ENCODE measurements at regions not wholly inside any gene's neighbourhood (a gene's known extent, or its start where the extent isn't known, plus 50 kb on each side); places are given as distances from the start of the nearest gene placed in this dataset.

DNA sequence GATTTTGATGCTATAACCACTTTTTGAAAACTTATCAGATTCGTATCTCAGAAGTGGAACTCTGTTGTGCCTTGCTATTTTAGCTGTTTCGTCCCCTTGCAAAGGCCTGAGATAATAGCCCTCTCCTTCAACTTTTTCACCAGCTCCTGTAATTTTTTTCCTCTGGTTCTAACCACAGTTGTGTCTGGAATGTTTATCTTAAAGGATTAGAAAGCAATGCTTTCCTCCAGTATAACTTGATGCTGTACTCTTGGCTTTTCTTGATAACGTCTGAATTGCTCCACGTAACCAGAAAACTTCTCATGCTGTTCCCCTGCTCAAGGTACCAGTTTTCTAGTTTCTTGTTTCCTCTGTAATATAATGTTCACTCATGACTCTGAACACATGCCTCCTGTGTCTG is 209.4 kb downstream of the DTWD2 start:
- no peak for DNase-seq

DNA sequence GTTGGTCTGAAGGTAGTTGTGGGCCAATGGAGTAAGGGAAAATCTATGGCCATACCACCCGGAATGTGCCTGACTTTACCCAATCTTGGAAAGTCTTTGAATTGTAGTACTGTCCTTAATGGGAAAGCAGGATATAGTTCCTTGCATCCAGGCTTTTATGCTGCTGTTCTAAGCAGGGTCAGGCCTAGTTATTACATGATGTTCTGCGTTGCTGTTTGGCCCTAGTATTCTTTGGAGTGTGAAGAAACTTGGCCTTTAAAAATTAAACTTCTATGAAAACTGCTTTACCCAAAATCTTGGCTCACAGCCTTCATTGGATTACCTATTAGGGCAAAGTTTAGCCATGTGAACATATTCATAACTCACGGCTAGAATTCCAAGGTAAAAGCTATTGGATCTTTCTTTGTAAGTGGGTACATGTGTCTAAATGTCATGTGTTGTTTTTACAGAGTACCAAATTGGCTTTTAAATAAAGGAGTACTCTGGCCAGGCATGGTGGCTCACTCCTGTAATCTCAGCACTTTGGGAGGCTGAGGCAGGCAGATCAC is 211.1 kb downstream of the DTWD2 start:
- no peak for DNase-seq

DNA sequence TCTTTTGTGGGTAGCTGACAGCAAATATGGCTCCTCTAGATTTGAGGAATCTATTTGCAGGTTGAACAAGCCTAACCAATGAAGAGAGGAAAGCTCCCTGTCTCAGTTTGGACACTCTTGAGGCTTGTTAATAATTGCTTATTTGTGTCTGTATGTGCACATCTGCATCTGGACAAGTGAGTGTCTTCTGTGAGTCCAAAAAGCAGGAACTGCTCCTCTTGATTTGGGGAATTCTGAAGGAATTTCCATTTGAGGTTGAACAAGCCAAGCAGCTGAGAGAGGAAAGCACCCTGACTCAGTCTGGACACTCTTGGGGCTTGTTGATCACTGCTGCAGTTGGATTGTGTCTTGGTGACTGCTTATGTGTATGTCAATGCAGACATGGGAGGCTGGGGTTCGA is 211.6 kb downstream of the DTWD2 start:
- no peak for DNase-seq

DNA sequence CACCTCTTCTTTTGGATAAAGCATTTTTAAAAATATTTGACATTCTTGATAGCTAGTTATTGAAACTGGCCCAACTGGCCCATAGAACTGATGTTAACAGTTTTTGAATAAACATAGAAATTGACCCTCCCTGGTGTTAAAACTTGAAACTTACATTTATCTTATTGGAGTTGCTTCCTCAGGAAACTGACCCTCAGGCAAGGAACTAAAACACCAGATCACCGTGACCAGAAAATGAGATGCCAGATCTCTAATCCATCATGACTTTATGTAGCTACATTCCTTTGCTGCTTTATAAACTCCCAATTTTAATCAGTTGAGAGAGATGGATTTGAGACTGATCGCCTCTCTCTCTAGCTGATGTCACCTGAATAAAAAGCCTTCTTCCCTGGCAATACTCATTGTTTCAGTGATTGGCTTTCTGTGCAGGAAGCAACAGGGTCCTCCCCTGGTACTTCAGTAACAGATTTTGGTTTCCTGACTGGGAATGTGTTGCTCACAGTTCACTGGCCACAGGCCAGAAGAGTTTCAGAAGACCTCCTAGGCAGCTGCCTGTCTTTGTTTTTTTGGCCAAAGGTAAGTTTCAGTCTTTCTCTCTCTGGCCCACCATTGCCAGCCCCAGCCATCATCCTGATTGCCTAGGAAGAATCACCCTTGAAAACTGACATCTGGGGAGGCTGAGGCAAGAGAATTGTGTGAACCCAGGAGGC is 212.4 kb downstream of the DTWD2 start:
- DNase-seq: no peak

DNA sequence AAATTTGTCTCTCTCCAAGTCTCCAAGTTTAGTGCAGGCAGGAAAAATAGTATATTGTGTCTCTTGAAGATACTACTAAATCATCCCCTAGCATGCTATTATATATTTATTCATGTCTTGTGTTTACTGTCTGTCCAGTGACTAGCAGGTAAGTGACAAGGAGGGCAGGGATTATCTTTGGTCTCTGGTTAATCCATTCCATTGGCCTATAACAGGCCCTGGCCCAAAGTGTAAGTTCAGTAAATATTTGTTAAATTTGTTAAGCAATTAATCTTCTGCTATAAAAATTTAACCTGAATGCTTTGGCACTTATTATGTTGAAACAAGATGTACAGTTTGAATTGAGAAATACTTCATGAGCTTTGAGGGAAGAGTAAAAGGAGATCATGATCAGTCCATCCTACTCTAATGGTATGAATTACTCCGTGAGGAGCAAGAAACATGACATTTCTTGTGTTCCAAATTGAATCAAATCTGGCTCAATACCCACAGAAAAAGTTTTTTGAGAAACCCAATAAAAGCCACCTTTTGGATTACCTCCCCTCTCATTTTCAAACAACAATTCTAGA is 219.7 kb downstream of the DTWD2 start:
- DNase-seq: no peak

DNA sequence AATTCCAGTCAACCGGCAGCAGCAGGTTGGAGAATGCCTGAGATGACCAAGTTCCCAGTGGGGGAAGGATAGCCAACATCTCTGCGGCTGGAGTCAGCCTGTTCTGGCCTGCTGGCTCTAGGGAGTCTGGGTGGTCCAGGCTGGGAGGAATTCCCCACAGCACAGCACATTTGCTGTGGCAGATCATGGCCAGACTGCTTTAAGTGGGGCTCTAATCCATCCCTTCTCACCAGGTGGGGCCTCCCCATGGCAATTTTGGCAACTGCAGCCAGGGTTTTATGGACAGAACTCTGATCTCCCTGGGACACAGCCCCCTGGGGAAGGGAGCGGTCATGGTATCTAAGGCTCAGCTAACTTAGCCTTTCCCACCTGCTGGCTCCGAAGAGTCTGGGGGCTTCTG is 226.1 kb downstream of the DTWD2 start:
- no peak for DNase-seq

DNA sequence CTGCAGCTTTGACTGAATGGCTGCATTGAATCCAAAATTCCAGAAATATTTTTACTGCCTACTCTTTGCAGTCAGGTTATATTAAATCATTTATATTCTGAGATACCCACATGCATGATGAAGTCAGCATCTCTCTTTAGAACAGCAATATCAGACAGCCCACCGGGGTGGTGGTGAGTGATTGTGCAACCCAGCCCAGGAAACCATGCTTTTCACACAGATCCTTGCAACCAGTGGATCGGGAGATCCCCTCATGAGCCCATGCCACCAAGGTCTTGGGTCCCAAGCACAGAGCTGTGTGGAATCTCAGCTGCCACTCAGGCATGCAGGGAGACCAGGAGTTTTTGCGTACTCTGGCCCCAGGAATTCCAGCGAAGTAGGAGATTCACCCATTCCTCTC is 226.5 kb downstream of the DTWD2 start:
- DNase-seq: no peak

DNA sequence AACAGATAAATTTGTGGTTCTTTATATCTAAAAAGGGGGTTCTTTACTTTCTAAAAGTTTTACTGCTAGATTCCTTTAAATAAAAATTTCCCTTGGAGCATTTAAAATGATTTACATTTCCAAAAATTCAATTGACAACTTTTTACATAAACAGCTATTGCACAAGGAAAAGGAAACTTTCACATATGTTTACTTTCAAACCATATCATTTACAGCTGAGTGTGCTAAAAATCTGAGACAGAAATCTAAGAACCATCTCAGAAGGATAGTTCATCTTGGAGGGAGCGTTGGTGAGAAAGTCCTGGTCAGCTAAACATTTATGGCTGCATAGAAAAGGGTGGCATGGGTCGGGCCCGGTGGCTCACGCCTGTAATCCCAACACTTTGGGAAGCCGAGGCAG is 235.4 kb downstream of the DTWD2 start:
- no peak for DNase-seq

DNA sequence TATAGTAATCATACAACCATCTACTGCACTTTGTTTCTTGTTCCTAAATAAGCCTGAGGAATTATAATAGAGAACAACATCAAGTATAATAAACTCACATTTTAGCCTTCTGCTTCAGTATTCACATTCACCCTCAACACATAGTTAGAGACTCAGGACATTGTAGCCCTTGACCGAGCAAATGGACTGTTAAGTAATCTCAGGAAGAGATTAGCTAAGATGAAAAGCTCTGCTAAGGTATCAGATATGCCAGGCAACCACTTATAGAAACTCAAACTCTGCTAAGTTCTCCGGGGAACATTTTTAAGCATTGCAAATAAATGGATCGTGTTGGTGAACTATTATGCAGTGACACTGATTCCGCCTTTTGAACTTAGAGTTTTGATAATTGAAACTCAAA is 252.0 kb downstream of the DTWD2 start:
- no peak for DNase-seq

DNA sequence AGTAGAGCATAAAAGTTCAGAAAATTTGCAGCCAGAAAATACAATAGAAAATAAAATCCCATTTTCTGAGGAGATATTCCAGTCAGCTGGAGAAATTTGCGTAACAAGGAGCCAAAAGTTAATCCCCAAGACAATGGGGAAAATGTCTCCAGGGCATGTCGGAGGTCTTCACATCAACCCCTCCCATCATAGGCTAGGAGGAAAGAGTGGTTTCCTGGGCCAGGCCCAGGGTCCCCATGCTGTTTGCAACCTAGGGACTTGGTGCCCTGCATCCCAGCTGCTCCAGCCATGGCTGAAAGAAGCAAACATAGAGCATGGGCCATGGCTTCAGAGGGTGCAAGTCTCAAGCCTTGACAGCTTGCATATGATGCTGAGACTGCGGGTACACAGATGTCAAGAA is 255.0 kb downstream of the DTWD2 start:
- DNase-seq: no peak

DNA sequence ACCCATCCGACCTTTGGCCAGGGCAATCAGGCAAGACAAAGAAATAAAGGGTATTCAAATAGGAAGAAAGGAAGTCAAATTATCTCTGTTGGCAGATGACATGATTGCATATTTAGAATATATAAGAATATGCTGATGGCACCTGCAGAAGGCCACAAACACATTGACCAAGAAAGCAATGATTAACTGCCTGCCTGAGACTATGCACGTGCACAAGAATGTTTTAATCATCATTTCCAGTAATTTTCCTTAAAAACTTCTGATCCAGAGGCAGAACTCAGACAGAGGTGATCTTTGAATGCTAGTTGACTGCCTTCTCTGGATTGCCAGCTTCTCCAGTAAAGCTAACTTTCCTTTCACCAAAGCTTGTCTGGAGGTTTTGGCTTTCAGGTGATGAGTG is 260.2 kb downstream of the DTWD2 start:
- no peak for DNase-seq

DNA sequence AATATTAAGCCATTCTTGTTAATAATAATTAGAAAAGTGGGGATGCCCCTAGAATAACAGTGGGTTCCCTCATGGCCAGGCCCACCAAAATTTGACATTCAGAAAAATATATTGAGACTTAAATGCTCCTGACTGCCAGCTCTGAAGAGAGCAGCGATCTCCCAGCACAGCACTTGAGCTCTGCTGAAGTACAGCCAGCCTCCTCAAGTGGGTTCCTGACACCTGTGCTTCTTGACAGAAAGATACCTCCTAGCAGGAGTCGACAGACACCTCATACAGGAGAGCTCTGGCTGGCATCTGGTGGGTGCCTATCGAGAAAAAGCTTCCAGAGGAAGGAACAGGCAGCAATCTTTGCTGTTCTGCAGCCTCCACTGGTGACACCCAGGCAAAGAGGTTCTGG is 261.5 kb downstream of the DTWD2 start:
- DNase-seq: no peak

DNA sequence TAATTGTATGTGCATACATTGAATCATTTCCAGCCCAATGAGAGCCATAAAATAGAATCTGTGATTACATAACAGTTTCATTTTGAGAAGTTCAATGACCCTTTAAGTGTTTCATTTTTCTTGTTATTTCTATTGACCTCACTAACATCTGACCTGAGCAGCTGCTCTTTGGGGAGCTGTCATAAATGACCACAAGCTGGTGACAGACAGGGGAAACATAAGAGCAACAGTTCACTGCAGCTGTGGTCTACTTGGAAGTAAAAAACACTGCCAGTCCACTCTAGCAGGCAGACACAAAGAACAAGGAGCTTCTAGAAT is 265.4 kb downstream of the DTWD2 start:
- DNase-seq: no peak

DNA sequence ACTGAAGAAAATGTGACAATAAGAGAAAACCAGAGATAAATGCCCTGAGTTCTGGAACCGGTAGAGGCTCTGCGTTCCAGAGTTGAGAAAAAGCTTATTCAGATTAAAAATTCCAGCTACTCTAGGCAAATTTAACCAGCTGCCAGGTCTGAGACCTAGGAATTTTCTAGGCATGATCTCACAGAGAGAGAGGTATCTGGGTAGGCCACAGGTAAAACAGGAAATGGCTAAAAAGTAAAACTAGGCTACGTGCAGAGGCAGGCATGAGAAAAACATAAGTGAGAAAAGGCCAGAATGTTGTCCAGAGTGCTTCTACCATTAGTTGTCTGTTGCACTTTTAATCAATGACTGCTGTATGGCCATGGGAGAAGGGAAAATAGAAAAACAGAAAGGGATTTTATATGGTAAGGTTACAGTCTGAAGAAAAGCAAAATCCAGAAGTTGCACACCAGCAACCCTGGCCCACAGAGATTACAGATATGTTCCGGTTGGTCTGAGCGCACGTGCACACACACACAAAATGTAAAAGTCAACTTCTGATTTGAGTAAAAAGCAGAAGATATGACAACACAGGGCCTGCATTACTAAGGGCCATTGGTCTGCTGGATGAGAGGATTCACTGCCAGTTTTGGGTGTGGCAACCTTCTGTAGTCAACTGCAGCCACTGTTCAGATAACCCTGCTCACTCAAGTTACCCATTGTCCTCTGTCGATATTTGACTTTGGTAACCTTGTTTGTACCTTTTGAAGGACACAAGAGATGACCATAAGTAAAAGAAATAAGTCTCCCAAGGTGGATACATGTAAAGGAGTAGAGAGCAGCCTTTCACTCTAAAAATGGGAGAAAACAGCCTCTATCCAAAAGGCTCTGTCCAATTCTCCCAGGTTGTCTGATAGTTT is 266.0 kb downstream of the DTWD2 start:
- DNase-seq: no peak

DNA sequence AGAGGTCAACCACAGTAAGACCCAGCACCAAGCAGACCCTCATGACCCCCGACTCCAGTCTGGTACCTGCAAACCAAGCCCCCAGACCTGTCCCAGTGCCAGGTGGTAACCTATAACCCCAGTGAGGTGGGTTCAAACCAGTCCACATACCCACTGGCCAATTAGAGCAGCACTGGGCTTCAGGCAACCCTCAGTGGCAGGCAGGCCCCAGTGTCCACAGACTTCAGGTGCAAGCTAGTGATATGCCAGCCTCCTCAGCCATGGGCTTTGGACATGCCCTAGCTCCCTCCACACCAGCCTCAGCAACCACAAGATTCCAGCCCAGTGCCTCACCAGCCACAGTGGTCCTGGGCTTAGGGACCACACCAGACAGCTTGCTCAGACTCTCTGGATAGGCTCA is 276.6 kb downstream of the DTWD2 start:
- no peak for DNase-seq

DNA sequence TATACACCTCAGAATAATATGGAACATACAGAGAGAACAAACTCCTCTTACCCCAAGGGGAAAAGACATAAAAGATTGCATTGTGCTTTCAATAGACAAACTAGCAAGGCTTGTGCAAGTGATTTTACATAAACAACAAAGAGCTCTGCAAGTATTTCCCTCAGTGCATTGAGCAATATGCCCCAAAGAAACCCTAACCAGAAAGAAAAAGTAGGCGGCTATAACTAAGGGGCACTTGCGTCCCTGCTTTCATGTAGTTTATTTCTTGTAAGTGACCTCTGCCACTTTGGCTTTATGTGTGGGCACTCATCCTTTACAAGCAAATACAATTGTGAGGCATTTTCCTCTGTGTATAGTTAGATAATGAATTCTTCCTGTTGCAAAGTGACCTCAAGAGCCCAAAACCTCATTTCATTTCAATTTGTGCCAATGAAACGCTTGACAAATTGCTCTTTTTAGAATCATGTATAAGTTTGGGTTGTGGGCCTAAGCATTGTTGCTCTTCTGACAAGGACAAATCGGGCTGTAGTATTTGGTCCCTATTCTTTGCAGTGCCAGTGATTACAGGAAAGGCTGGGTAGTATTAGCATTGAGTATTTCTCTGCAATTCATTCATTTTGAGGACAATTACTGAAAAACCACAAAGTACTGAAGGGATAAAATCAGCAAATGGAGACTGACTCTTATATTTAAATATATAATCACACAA is 282.2 kb downstream of the DTWD2 start:
- no peak for DNase-seq

DNA sequence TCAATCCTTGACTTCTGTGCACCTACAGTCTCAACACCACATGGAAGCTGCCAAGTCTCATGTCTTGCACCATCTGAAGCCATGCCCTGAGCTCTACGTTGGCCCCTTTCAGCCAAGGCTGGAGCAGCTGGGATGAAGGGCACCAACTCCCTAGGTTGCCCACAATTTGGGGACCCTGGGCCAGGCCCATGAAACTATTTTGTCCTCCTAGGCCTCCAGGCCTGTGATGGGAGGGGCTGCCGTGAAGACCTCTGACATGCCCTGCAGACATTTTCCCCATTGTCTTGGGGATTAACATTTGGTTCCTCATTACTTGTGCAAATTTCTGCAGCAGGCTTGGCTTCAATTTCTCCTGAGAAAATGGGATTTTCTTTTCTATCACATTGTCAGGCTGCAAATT is 285.1 kb downstream of the DTWD2 start:
- DNase-seq: no peak

DNA sequence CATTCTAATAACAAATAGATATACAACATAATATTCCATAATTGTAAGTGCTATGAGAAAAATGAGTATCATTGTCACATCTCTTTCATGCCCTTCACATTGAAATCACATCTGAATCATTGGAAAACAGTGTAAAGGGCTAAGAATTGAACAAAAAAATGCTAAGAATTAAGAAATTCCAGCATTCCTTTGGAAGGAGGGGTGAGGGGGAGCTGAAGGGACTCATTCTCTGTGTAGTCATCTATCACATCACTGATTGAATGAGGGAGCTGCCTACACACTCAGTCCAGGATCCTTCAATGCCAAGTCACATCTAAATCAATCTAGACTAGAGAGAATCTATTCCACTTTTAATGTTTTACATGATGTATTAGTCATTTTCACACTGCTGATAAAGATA is 286.6 kb downstream of the DTWD2 start:
- no peak for DNase-seq

DNA sequence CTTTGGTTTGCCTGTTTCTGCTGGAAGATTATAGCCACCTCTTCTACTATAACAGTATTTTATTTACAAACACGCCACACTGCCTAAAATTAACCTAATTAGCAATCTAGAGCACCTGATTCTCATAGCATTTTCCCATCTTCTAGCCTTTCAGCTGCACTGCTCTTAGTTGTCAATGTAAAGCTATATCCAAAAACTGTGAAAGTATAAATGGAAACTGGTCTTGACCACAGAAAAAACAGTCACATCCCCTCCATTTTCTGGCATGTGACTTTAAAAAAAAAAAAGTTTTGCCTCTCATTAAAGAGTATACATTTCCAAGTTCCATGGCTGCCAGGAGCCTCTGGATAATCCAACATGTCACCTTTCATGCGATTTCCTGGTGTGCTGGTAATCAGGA is 287.8 kb downstream of the DTWD2 start:
- DNase-seq: no peak

DNA sequence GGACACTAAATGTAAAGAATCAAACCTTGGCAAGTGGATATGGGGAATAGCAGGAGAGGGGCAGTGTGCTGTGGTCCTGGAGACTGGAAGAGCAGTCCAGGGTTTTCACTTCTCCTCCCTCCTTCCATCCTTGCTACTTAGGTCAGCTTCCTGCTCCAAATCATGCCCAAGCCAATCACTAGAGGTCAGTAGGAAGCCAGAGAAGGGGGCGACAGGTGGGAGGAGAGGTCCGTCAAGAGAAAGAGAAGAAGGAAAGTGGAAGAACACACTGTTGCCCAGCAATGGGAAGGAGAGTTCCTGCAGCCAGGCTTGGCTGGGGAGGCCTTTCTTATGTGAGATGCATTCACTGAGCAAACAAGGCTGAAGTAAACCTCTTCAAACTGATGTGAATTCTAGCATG is 289.6 kb downstream of the DTWD2 start:
- no peak for DNase-seq

DNA sequence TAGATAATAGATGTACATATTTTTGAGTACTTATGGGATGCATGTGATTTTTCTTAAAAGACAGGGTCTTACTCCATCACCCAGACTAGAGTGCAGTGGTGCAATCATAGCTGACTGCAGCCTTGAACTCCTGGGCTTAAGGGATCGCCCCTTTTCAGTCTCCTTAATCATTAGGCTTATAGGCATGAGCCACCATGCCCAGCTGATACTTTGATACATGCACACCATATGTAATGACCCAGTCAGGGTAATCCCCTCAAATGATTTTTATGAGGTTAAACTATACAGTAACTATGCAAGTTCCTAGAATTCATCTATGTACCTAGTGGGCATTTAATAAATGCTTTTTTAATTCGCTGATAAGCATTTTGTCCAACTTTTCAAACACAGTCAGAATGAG is 292.3 kb downstream of the DTWD2 start:
- no peak for DNase-seq

DNA sequence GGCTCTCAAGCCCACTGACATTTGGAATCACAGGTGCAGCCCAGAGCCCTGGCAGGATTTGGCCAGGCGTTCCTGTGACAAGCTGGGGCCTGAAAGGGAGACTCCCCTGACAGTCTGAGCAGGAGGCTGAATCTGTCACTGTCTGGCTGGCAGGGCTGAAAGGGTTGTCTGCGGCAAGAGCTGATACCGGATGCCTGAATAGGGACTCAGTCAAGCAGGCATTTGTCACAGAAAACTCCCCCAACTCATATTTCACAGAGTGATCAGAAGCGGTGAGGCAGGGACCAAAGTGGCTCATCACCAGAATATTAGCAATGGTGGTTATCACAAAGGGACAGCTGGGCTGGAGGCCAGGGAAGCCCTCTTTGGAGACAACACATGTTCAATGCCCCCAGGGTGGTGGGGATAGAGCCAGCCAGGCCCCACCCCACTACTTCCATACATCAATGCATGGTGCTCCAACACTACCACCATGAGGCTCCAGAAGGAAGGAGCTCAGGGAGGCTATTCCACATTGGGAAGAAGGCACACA is 295.5 kb downstream of the DTWD2 start:
- DNase-seq: no peak
